ENCODE measurements at regions not wholly inside any gene's neighbourhood (a gene's known extent, or its start where the extent isn't known, plus 50 kb on each side); places are given as distances from the start of the nearest gene placed in this dataset.

- intact Hi-C loops (cut with micrococcal nuclease) = no loop called here
These were observed 287.0 kb upstream of the TET2 start for GRCh38 chr4:104859601-104860237.

GRCh38 chr4:104860238-104861123 lies 286.2 kb upstream of the TET2 start:
- Mint-ChIP-seq H3K9me3 (peaks cover 0 to 6% (median 3%) of the 10 kb centered on the region in 7 donors), H3K36me3 (no peaks in the 10 kb centered on the region), H3K27me3 (ENCODE audit: low read depth in 3 of 3) (no peaks in the 10 kb centered on the region), H3K4me3 (no peak overlapping the region), H3K27ac (no peak overlapping the region), H3K4me1 (peaks cover 5% of the 10 kb centered on the region)
- H3K9ac ChIP-seq (ENCODE audit: insufficient read depth, low read length, poor library complexity, severe bottlenecking) = no peak overlapping the region
- H3K36me3 ChIP-seq (replicated peaks in 1 of 2; ENCODE audit: control insufficient read depth in 1 of 2, insufficient read depth in 2 of 2, low read length in 2 of 2) = no peaks in the 10 kb centered on the region
- H2AFZ ChIP-seq (ENCODE audit: insufficient read depth, low read depth, low read length, poor library complexity, severe bottlenecking) = no peak overlapping the region
- H3K79me2 ChIP-seq (ENCODE audit: insufficient read depth, low read length) = no peaks in the 10 kb centered on the region
- intact Hi-C loops (cut with micrococcal nuclease) = no loop called here
- no peaks in the 10 kb centered on the region for H3K9me3 ChIP-seq (replicated peaks in 1 of 2; ENCODE audit: control insufficient read depth in 1 of 2, insufficient read depth in 1 of 2, low read length in 2 of 2)
- no peaks in the 10 kb centered on the region for H3K27me3 ChIP-seq (ENCODE audit: control insufficient read depth in 2 of 2, insufficient read depth in 2 of 2, low read length in 2 of 2)
- no peak overlapping the region for H3K4me2 ChIP-seq (replicated peaks; ENCODE audit: extremely low read depth, low read length, poor library complexity, severe bottlenecking)
- H4K20me1 ChIP-seq (ENCODE audit: insufficient read depth, low read length) = no peaks in the 10 kb centered on the region
- DNase-seq = peak; percentile 40 to 69 (median 57)
- TF ChIP-seq, protein P1, sequence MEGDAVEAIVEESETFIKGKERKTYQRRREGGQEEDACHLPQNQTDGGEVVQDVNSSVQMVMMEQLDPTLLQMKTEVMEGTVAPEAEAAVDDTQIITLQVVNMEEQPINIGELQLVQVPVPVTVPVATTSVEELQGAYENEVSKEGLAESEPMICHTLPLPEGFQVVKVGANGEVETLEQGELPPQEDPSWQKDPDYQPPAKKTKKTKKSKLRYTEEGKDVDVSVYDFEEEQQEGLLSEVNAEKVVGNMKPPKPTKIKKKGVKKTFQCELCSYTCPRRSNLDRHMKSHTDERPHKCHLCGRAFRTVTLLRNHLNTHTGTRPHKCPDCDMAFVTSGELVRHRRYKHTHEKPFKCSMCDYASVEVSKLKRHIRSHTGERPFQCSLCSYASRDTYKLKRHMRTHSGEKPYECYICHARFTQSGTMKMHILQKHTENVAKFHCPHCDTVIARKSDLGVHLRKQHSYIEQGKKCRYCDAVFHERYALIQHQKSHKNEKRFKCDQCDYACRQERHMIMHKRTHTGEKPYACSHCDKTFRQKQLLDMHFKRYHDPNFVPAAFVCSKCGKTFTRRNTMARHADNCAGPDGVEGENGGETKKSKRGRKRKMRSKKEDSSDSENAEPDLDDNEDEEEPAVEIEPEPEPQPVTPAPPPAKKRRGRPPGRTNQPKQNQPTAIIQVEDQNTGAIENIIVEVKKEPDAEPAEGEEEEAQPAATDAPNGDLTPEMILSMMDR (IDR thresholded peaks at IDR 0.05) = peak; percentile 92
- WGBS (ENCODE audit: insufficient coverage) = no CpG with 5 or more reads among the region's 4 CpGs
- no peak overlapping the region for H3K27ac ChIP-seq (ENCODE audit: low read depth in 1 of 2, low read length in 2 of 2)
- H3K4me1 ChIP-seq (ENCODE audit: control insufficient read depth in 1 of 2, insufficient read depth in 2 of 2, low read length in 2 of 2) = no peaks in the 10 kb centered on the region
- no peak overlapping the region for H3K4me3 ChIP-seq (replicated peaks in 1 of 3; ENCODE audit: low read depth in 2 of 3, low read length in 3 of 3)

More at GRCh38 chr4:104859601-104860237, 287.0 kb upstream of the TET2 start:
- Histone ChIP-seq H3K4me3 (replicated peaks in 1 of 3; ENCODE audit: low read depth in 2 of 3, low read length in 3 of 3) (no peak overlapping the region), H3K9ac (ENCODE audit: insufficient read depth, low read length, poor library complexity, severe bottlenecking) (no peak overlapping the region), H3K79me2 (ENCODE audit: insufficient read depth, low read length) (no peaks in the 10 kb centered on the region), H3K9me3 (replicated peaks in 1 of 2; ENCODE audit: control insufficient read depth in 1 of 2, insufficient read depth in 1 of 2, low read length in 2 of 2) (no peaks in the 10 kb centered on the region), H3K4me1 (ENCODE audit: control insufficient read depth in 1 of 2, insufficient read depth in 2 of 2, low read length in 2 of 2) (no peaks in the 10 kb centered on the region), H3K36me3 (replicated peaks in 1 of 2; ENCODE audit: control insufficient read depth in 1 of 2, insufficient read depth in 2 of 2, low read length in 2 of 2) (no peaks in the 10 kb centered on the region), H3K27ac (ENCODE audit: low read depth in 1 of 2, low read length in 2 of 2) (no peak overlapping the region), H4K20me1 (ENCODE audit: insufficient read depth, low read length) (no peaks in the 10 kb centered on the region), H3K4me2 (replicated peaks; ENCODE audit: extremely low read depth, low read length, poor library complexity, severe bottlenecking) (no peak overlapping the region), H3K27me3 (ENCODE audit: control insufficient read depth in 2 of 2, insufficient read depth in 2 of 2, low read length in 2 of 2) (no peaks in the 10 kb centered on the region), H2AFZ (ENCODE audit: insufficient read depth, low read depth, low read length, poor library complexity, severe bottlenecking) (no peak overlapping the region)
- 97% methylated on average over 6 of the region's 10 CpGs for WGBS (ENCODE audit: insufficient coverage)
- peaks cover 5% of the 10 kb centered on the region for H3K4me1 Mint-ChIP-seq
- TF ChIP-seq, protein P1 (IDR thresholded peaks at IDR 0.05) = no peak
- no peak for DNase-seq
- peaks cover 0 to 6% (median 3%) of the 10 kb centered on the region in 7 donors for H3K9me3 Mint-ChIP-seq
- peak overlapping the region in 1 of 7 donors; percentile 55 for H3K27ac Mint-ChIP-seq
- H3K36me3 Mint-ChIP-seq = no peaks in the 10 kb centered on the region
- no peaks in the 10 kb centered on the region for H3K27me3 Mint-ChIP-seq (ENCODE audit: low read depth in 3 of 3)
- H3K4me3 Mint-ChIP-seq = no peak overlapping the region
